ENCODE measurements at regions not wholly inside any gene's neighbourhood (a gene's known extent, or its start where the extent isn't known, plus 50 kb on each side); places are given as distances from the start of the nearest gene placed in this dataset.

- H3F3A ChIP-seq (ENCODE audit: insufficient read depth, low read length): no peaks in the 10 kb centered on the region
- H2AFZ ChIP-seq (ENCODE audit: low read length): no peak overlapping the region
- no peaks in the 10 kb centered on the region for H3K9me3 ChIP-seq (ENCODE audit: low read length)
- H3K4me1 ChIP-seq (ENCODE audit: insufficient read depth, low read length, severe bottlenecking): no peaks in the 10 kb centered on the region
- H3K27ac ChIP-seq (ENCODE audit: low read depth, low read length, poor library complexity, severe bottlenecking): no peak overlapping the region
- H3K9me2 ChIP-seq (ENCODE audit: low read depth, low read length): no peaks in the 10 kb centered on the region
- no peaks in the 10 kb centered on the region for H3K27me3 ChIP-seq (ENCODE audit: insufficient read depth, low read length)
- H3K36me3 ChIP-seq (ENCODE audit: insufficient read depth, low read length): no peaks in the 10 kb centered on the region
- H3K79me2 ChIP-seq (ENCODE audit: insufficient read depth, low read length): no peaks in the 10 kb centered on the region
- no peak for TF ChIP-seq EZH2 (IDR thresholded peaks at IDR 0.05; ENCODE audit: borderline replicate concordance, low read length)
- TF ChIP-seq, protein P1, sequence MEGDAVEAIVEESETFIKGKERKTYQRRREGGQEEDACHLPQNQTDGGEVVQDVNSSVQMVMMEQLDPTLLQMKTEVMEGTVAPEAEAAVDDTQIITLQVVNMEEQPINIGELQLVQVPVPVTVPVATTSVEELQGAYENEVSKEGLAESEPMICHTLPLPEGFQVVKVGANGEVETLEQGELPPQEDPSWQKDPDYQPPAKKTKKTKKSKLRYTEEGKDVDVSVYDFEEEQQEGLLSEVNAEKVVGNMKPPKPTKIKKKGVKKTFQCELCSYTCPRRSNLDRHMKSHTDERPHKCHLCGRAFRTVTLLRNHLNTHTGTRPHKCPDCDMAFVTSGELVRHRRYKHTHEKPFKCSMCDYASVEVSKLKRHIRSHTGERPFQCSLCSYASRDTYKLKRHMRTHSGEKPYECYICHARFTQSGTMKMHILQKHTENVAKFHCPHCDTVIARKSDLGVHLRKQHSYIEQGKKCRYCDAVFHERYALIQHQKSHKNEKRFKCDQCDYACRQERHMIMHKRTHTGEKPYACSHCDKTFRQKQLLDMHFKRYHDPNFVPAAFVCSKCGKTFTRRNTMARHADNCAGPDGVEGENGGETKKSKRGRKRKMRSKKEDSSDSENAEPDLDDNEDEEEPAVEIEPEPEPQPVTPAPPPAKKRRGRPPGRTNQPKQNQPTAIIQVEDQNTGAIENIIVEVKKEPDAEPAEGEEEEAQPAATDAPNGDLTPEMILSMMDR (IDR thresholded peaks at IDR 0.05; ENCODE audit: low read length): no peak
- no peak overlapping the region for H3K9ac ChIP-seq (ENCODE audit: low read length)
- H4K20me1 ChIP-seq (ENCODE audit: insufficient read depth, low read length): no peaks in the 10 kb centered on the region
- no peak overlapping the region for H3K4me2 ChIP-seq (ENCODE audit: low read length)
- no peak overlapping the region for H3K4me3 ChIP-seq (ENCODE audit: low read depth, low read length, poor library complexity, severe bottlenecking)
Observed at GRCh38 chr4:124530464-124531077, 182.0 kb downstream of the ANKRD50 start.

GRCh38 chr4:124534131-124534530, 178.4 kb downstream of the ANKRD50 start:
- no peak overlapping the region for H2AFZ ChIP-seq (ENCODE audit: low read length)
- TF ChIP-seq, protein P1 (IDR thresholded peaks at IDR 0.05; ENCODE audit: low read length): no peak
- TF ChIP-seq EZH2 (IDR thresholded peaks at IDR 0.05; ENCODE audit: borderline replicate concordance, low read length): no peak
- H3K9me2 ChIP-seq (ENCODE audit: low read depth, low read length): no peaks in the 10 kb centered on the region
- no peak overlapping the region for H3K27ac ChIP-seq (ENCODE audit: low read depth, low read length, poor library complexity, severe bottlenecking)
- no peak overlapping the region for H3K9ac ChIP-seq (ENCODE audit: low read length)
- H3K4me2 ChIP-seq (ENCODE audit: low read length): no peak overlapping the region
- H3K36me3 ChIP-seq (ENCODE audit: insufficient read depth, low read length): no peaks in the 10 kb centered on the region
- H3K9me3 ChIP-seq (ENCODE audit: low read length): no peaks in the 10 kb centered on the region
- H4K20me1 ChIP-seq (ENCODE audit: insufficient read depth, low read length): no peaks in the 10 kb centered on the region
- H3K4me3 ChIP-seq (ENCODE audit: low read depth, low read length, poor library complexity, severe bottlenecking): no peak overlapping the region
- no peaks in the 10 kb centered on the region for H3F3A ChIP-seq (ENCODE audit: insufficient read depth, low read length)
- H3K4me1 ChIP-seq (ENCODE audit: insufficient read depth, low read length, severe bottlenecking): no peaks in the 10 kb centered on the region
- H3K27me3 ChIP-seq (ENCODE audit: insufficient read depth, low read length): no peaks in the 10 kb centered on the region
- H3K79me2 ChIP-seq (ENCODE audit: insufficient read depth, low read length): no peaks in the 10 kb centered on the region

DNA sequence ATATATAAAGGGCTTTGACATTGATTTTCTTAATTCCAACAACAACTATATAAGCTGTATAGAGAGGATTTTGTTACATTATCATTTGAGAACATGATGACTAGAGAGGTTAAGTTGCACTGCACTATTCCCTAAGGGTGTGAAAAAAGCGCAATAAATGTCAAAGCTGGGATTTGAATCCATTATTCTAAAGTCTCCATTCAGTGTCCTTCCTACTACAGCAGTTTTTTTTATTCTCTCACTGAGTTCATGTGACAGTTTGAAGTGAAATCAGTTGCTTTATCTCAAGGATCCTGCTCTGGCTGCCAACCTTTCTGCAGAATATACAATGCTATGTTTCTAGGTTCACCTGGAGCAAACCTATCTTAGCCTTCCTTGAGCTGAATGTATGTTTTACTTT, 177.5 kb downstream of the ANKRD50 start:
- no peak overlapping the region for H2AFZ ChIP-seq (ENCODE audit: low read length)
- no peaks in the 10 kb centered on the region for H3K4me1 ChIP-seq (ENCODE audit: insufficient read depth, low read length, severe bottlenecking)
- no peaks in the 10 kb centered on the region for H4K20me1 ChIP-seq (ENCODE audit: insufficient read depth, low read length)
- H3F3A ChIP-seq (ENCODE audit: insufficient read depth, low read length): no peaks in the 10 kb centered on the region
- H3K9me3 ChIP-seq (ENCODE audit: low read length): no peaks in the 10 kb centered on the region
- no peak for TF ChIP-seq EZH2 (IDR thresholded peaks at IDR 0.05; ENCODE audit: borderline replicate concordance, low read length)
- TF ChIP-seq, protein P1 (IDR thresholded peaks at IDR 0.05; ENCODE audit: low read length): no peak
- no peak overlapping the region for H3K9ac ChIP-seq (ENCODE audit: low read length)
- H3K9me2 ChIP-seq (ENCODE audit: low read depth, low read length): no peaks in the 10 kb centered on the region
- no peak overlapping the region for H3K4me2 ChIP-seq (ENCODE audit: low read length)
- H3K27ac ChIP-seq (ENCODE audit: low read depth, low read length, poor library complexity, severe bottlenecking): no peak overlapping the region
- H3K79me2 ChIP-seq (ENCODE audit: insufficient read depth, low read length): no peaks in the 10 kb centered on the region
- H3K4me3 ChIP-seq (ENCODE audit: low read depth, low read length, poor library complexity, severe bottlenecking): no peak overlapping the region
- no peaks in the 10 kb centered on the region for H3K36me3 ChIP-seq (ENCODE audit: insufficient read depth, low read length)
- H3K27me3 ChIP-seq (ENCODE audit: insufficient read depth, low read length): no peaks in the 10 kb centered on the region
